Uterus (tissue), 2 donors: ENCODE measurements at regions not wholly inside any gene's neighbourhood (a gene's known extent, or its start where the extent isn't known, plus 50 kb on each side); places are given as distances from the start of the nearest gene placed in this dataset.
"Not testable (repeated sequence)": the region's sequence is repeated elsewhere in the genome, so short reads cannot be mapped to it uniquely, and the experiment has no call there.

ENCODE experiments used
- POLR2A ChIP-seq, 2 donors: fragments of 450-650 bp; IDR thresholded peaks; one replicate each; pipeline ENCODE4 v1.6.1; 2016; ENCODE audit warnings: antibody characterized with exemption in 2 of 2, mild to moderate bottlenecking in 1 of 2, moderate library complexity in 1 of 2
- TF ChIP-seq, protein P1 (sequence below), 4 experiments: fragments of 200-600 bp in 2 of 4; fragments of 450-650 bp in 2 of 4; sonication (generic) in 2 of 4; IDR thresholded peaks; one replicate each; pipeline ENCODE4 v1.5.1; 2016 to 2019; ENCODE audit warnings: antibody characterized with exemption in 4 of 4, mild to moderate bottlenecking in 2 of 4, moderate library complexity in 1 of 4

DNA sequence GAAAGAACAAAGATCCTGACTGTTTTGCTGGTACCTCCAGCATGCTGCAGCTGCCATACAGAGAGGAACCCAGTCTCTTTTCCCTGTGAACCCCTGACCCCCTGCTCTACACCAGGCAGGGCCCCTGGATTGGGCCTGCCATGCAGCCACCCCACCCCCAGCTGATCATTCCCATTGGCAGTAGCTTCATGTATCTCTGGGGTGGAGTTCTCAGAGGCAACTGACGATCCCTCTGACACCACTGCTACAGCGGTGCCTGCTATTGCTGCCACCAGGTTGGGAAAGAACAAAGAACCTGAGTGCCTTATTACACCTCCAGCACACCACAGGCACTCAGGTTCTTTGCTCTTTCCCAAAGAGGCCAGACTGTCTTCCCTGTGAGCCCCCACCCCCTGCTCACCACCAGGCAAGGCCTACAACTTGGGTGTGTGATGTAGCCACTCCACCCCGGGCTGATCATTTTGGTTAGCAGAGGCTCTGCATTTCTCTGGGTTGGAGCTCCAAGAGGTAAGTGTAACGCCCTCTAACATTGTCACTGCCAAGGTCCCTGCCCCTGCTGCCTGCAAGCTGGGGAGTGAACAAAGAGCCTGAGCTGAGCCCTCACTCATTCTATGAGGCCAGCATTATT is 252.4 kb downstream of the SPATA31A6 start:
- TF ChIP-seq, protein P1, sequence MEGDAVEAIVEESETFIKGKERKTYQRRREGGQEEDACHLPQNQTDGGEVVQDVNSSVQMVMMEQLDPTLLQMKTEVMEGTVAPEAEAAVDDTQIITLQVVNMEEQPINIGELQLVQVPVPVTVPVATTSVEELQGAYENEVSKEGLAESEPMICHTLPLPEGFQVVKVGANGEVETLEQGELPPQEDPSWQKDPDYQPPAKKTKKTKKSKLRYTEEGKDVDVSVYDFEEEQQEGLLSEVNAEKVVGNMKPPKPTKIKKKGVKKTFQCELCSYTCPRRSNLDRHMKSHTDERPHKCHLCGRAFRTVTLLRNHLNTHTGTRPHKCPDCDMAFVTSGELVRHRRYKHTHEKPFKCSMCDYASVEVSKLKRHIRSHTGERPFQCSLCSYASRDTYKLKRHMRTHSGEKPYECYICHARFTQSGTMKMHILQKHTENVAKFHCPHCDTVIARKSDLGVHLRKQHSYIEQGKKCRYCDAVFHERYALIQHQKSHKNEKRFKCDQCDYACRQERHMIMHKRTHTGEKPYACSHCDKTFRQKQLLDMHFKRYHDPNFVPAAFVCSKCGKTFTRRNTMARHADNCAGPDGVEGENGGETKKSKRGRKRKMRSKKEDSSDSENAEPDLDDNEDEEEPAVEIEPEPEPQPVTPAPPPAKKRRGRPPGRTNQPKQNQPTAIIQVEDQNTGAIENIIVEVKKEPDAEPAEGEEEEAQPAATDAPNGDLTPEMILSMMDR (IDR thresholded peaks at IDR 0.05): not testable (repeated sequence)
- TF ChIP-seq POLR2A (IDR thresholded peaks at IDR 0.05): not testable (repeated sequence)
